ENCODE measurements at regions not wholly inside any gene's neighbourhood (a gene's known extent, or its start where the extent isn't known, plus 50 kb on each side); places are given as distances from the start of the nearest gene placed in this dataset.

GRCh38 chr1:90149101-90149500 is 154.2 kb downstream of the ZNF326 start:
- no peak for TF ChIP-seq EP300 (IDR thresholded peaks at IDR 0.05; ENCODE audit: low read depth in 2 of 2, low read length in 2 of 2)
- TF ChIP-seq EP300 (CRISPR knock-in tag; IDR thresholded peaks at IDR 0.05; ENCODE audit: borderline replicate concordance) = no peak
- TF ChIP-seq, protein P1, sequence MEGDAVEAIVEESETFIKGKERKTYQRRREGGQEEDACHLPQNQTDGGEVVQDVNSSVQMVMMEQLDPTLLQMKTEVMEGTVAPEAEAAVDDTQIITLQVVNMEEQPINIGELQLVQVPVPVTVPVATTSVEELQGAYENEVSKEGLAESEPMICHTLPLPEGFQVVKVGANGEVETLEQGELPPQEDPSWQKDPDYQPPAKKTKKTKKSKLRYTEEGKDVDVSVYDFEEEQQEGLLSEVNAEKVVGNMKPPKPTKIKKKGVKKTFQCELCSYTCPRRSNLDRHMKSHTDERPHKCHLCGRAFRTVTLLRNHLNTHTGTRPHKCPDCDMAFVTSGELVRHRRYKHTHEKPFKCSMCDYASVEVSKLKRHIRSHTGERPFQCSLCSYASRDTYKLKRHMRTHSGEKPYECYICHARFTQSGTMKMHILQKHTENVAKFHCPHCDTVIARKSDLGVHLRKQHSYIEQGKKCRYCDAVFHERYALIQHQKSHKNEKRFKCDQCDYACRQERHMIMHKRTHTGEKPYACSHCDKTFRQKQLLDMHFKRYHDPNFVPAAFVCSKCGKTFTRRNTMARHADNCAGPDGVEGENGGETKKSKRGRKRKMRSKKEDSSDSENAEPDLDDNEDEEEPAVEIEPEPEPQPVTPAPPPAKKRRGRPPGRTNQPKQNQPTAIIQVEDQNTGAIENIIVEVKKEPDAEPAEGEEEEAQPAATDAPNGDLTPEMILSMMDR (CRISPR knock-in tag; IDR thresholded peaks at IDR 0.05) = peak; percentile 23; the same call in 1 of the 2 replicates
- TF ChIP-seq SALL2 (CRISPR knock-in tag; IDR thresholded peaks at IDR 0.05) = no peak
- TF ChIP-seq DNMT3B (CRISPR knock-in tag; conservative IDR thresholded peaks at IDR 0.05) = no peak
- no peak for TF ChIP-seq ZNF10 (CRISPR knock-in tag; IDR thresholded peaks at IDR 0.05; ENCODE audit: borderline replicate concordance, low read depth)
- TF ChIP-seq YEATS4 (CRISPR knock-in tag; IDR thresholded peaks at IDR 0.05; ENCODE audit: borderline replicate concordance) = no peak
- TF ChIP-seq MXD4 (CRISPR knock-in tag; IDR thresholded peaks at IDR 0.05) = no peak
- TF ChIP-seq JUNB (CRISPR knock-in tag; IDR thresholded peaks at IDR 0.05; ENCODE audit: borderline replicate concordance) = no peak
- TF ChIP-seq EZH2 (conservative IDR thresholded peaks at IDR 0.05; ENCODE audit: low read depth, low read length) = no peak
- TF ChIP-seq TAF1 (CRISPR knock-in tag; IDR thresholded peaks at IDR 0.05) = no peak
- no peak for TF ChIP-seq ZNF24 (IDR thresholded peaks at IDR 0.05)

Data from HepG2 (cell line).